Neural crest cell (in vitro differentiated cells): ENCODE measurements at regions not wholly inside any gene's neighbourhood (a gene's known extent, or its start where the extent isn't known, plus 50 kb on each side); places are given as distances from the start of the nearest gene placed in this dataset.
"Not testable (repeated sequence)": the region's sequence is repeated elsewhere in the genome, so short reads cannot be mapped to it uniquely, and the experiment has no call there.

Experiments
- DNase-seq: peaks from one replicate; pipeline ENCODE4 v3.0.0; 2021; ENCODE audit warnings: low read depth, mixed read lengths, low spot score
- H3K27ac Mint-ChIP-seq: one replicate; pipeline ENCODE4 v1.8.0; 2021; ENCODE audit warnings: mild to moderate bottlenecking, mixed read lengths; ENCODE audit not compliant: unreplicated experiment
- H3K27me3 Mint-ChIP-seq: 2 replicates; pipeline ENCODE4 v1.8.0; 2021; ENCODE audit warnings: low read depth, mild to moderate bottlenecking, mixed read lengths
- H3K36me3 Mint-ChIP-seq: 2 replicates; pipeline ENCODE4 v1.8.0; 2021; ENCODE audit warnings: low read depth, mild to moderate bottlenecking, mixed read lengths
- H3K4me1 Mint-ChIP-seq: 2 replicates; pipeline ENCODE4 v1.8.0; 2021; ENCODE audit warnings: mixed read lengths
- H3K4me3 Mint-ChIP-seq: one replicate; pipeline ENCODE4 v1.8.0; 2021; ENCODE audit warnings: mild to moderate bottlenecking, mixed read lengths
- H3K9me3 Mint-ChIP-seq: 2 replicates; pipeline ENCODE4 v1.8.0; 2021; ENCODE audit warnings: mixed read lengths
- TF ChIP-seq, protein P1 (sequence below): fragments of 200-600 bp; sonication (generic); conservative IDR thresholded peaks from 2 replicates; pipeline ENCODE4 v1.5.0; 2021; ENCODE audit warnings: antibody characterized with exemption, mild to moderate bottlenecking

DNA sequence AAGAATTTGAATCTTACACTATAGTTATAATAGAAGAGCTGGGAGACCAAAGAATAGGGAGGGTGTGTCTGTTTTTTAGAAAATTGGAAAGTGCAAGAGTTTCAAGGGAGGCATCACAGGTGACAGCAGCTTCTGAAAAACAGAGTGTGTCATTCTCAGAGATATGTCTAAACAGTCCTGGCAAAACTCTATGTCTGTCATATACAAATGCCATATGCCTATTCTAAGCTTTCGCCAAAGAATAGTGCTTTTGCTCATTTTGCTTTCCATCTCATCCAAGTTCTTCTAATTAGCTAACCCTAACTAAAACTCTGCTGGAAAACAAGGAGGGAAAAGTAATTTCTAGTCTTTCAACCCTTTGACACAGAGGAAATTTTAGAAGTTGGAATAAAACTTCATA is 388.0 kb upstream of the TYRP1 start:
- Mint-ChIP-seq H3K27me3 (no peaks in the 10 kb centered on the region), H3K4me3 (no peak overlapping the region), H3K9me3 (peaks cover 9% of the 10 kb centered on the region), H3K36me3 (peaks cover 5% of the 10 kb centered on the region), H3K27ac (no peak overlapping the region), H3K4me1 (no peaks in the 10 kb centered on the region)
- TF ChIP-seq, protein P1, sequence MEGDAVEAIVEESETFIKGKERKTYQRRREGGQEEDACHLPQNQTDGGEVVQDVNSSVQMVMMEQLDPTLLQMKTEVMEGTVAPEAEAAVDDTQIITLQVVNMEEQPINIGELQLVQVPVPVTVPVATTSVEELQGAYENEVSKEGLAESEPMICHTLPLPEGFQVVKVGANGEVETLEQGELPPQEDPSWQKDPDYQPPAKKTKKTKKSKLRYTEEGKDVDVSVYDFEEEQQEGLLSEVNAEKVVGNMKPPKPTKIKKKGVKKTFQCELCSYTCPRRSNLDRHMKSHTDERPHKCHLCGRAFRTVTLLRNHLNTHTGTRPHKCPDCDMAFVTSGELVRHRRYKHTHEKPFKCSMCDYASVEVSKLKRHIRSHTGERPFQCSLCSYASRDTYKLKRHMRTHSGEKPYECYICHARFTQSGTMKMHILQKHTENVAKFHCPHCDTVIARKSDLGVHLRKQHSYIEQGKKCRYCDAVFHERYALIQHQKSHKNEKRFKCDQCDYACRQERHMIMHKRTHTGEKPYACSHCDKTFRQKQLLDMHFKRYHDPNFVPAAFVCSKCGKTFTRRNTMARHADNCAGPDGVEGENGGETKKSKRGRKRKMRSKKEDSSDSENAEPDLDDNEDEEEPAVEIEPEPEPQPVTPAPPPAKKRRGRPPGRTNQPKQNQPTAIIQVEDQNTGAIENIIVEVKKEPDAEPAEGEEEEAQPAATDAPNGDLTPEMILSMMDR: no peak
- no peak for DNase-seq

GRCh38 chr9:12314589-12314988 is 378.6 kb upstream of the TYRP1 start:
- DNase-seq: no peak
- Mint-ChIP-seq H3K4me3 (no peak overlapping the region), H3K4me1 (no peaks in the 10 kb centered on the region), H3K27me3 (peaks cover 2% of the 10 kb centered on the region), H3K9me3 (peaks cover 28% of the 10 kb centered on the region), H3K36me3 (peaks cover 8% of the 10 kb centered on the region), H3K27ac (no peak overlapping the region)
- TF ChIP-seq, protein P1: no peak

DNA sequence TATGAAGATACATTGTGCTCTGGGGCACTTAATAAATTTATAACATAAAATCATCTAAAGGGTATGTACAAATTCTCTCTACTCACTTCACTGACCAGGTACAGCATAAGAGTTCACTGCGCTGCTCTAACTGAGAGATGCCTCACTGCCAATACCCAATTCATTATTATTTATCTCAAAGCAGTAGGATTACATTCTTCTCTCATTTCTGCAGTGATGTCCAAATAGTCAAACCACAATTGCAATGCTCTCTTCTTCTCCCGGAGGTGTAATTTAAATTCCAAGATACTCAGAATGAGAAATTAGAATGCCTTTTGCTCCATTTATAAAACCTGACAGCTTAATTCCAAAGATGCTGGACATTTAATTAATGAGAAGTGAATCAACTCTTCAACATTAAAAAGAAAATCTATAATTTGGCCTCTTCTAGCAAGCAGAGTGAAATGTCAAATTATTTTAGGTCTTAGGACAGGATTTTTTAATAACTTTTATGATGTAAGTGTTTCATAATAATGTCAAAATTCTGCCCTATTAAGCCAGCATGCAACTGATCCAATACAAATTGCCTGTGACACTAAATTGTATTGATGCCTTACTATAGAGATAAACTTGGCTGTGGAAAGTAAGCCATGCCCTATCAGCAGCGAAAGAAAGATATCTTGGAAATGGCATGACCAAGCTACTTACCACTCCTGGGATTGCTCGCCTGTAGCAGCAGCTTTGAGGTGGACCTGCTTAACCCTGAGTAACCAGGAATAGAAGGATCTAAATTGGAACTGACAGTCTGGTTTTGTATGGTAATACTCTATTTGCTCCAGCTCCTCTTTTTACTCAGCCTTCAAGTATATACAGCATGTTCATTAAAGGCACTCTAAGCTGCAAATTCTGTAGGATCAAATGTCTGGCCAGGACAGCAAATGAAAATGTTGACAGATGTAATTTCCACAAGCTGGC is 374.2 kb upstream of the TYRP1 start:
- Mint-ChIP-seq H3K9me3 (peaks cover 3% of the 10 kb centered on the region), H3K27me3 (peaks cover 2% of the 10 kb centered on the region)

DNA sequence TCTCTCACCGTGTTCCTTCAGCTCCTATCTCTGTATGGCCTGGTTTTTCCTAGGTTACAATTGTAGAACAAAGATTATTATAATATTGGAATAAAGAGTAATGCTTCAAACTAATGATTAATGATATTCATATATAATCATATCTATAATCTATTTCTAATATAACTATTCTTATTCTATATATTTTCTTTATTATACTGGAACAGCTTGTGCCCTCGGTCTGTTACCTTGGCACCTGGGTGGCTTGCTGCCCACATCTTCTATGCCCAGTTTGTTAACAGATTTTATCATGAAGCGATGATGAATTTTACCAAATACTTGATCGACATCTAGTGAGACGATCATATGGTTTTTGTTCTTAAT is 363.6 kb upstream of the TYRP1 start:
- Mint-ChIP-seq H3K4me3 (no peak overlapping the region), H3K9me3 (no peaks in the 10 kb centered on the region), H3K27ac (no peak overlapping the region), H3K4me1 (peaks cover 7% of the 10 kb centered on the region), H3K27me3 (no peaks in the 10 kb centered on the region), H3K36me3 (peaks cover 2% of the 10 kb centered on the region)
- TF ChIP-seq, protein P1: no peak
- no peak for DNase-seq

More for the DNA sequence above, 374.2 kb upstream of the TYRP1 start:
- Mint-ChIP-seq H3K27ac (no peak overlapping the region), H3K36me3 (no peaks in the 10 kb centered on the region), H3K4me3 (no peak overlapping the region), H3K4me1 (no peaks in the 10 kb centered on the region)
- DNase-seq: no peak
- TF ChIP-seq, protein P1: no peak

DNA sequence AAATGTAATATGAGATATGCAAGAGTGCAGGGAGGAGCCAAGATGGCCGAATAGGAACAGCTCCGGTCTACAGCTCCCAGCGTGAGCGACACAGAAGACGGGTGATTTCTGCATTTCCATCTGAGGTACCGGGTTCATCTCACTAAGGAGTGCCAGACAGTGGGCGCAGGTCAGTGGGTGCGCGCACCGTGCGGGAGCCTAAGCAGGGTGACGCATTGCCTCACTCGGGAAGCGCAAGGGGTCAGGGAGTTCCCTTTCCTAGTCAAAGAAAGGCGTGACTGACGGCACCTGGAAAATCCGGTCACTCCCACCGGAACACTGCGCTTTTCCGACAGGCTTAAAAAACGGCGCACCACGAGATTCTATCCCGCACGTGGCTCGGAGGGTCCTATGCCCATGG is 359.2 kb upstream of the TYRP1 start:
- H3K27ac Mint-ChIP-seq, H3K9me3 Mint-ChIP-seq, H3K36me3 Mint-ChIP-seq, H3K27me3 Mint-ChIP-seq, H3K4me3 Mint-ChIP-seq, DNase-seq, H3K4me1 Mint-ChIP-seq: not testable (repeated sequence)

GRCh38 chr9:12350775-12351174 is 342.4 kb upstream of the TYRP1 start:
- Mint-ChIP-seq H3K4me3 (no peak overlapping the region), H3K27me3 (no peaks in the 10 kb centered on the region), H3K9me3 (peaks cover 6% of the 10 kb centered on the region), H3K36me3 (no peaks in the 10 kb centered on the region), H3K4me1 (peaks cover 8% of the 10 kb centered on the region), H3K27ac (no peak overlapping the region)
- TF ChIP-seq, protein P1: no peak
- DNase-seq: no peak
